Neural cell (in vitro differentiated cells): ENCODE measurements at regions not wholly inside any gene's neighbourhood (a gene's known extent, or its start where the extent isn't known, plus 50 kb on each side); places are given as distances from the start of the nearest gene placed in this dataset.
"Not testable (repeated sequence)": the region's sequence is repeated elsewhere in the genome, so short reads cannot be mapped to it uniquely, and the experiment has no call there.

Experiments used
- H2AFZ ChIP-seq: fragments of 200-600, 300-800 bp; sonication (generic), shearing (Covaris generic); 2 replicates; pipeline ENCODE4 v1.6.0; 2014; ENCODE audit warnings: low read depth, mild to moderate bottlenecking, antibody characterized with exemption, low read length, moderate library complexity
- H3F3A ChIP-seq: fragments of 200-600 bp; shearing (Covaris generic); 2 replicates; pipeline ENCODE4 v1.6.1; 2016; ENCODE audit warnings: mild to moderate bottlenecking, moderate library complexity, mixed read lengths, antibody characterized with exemption, low read length; ENCODE audit not compliant: insufficient read depth, poor library complexity, severe bottlenecking
- H3K27ac ChIP-seq: fragments of 200-600, 300-800 bp; sonication (generic), shearing (Covaris generic); 2 replicates; pipeline ENCODE4 v1.5.1; 2014; ENCODE audit warnings: mild to moderate bottlenecking, low read length, moderate library complexity
- H3K27me3 ChIP-seq: fragments of 300-800, 200-600 bp; sonication (generic), shearing (Covaris generic); 2 replicates; pipeline ENCODE4 v1.6.0; 2014; ENCODE audit warnings: mild to moderate bottlenecking, low read depth, low read length, moderate library complexity; ENCODE audit not compliant: insufficient read depth
- H3K36me3 ChIP-seq: fragments of 300-800, 200-600 bp; sonication (generic), shearing (Covaris generic); 2 replicates; pipeline ENCODE4 v1.5.1; 2014; ENCODE audit warnings: mild to moderate bottlenecking, antibody characterized with exemption, low read length, moderate library complexity; ENCODE audit not compliant: insufficient read depth
- H3K4me2 ChIP-seq: fragments of 300-800, 200-600 bp; sonication (generic), shearing (Covaris generic); 2 replicates; pipeline ENCODE4 v1.6.0; 2014; ENCODE audit warnings: mild to moderate bottlenecking, low read length
- H3K4me3 ChIP-seq: fragments of 300-800, 200-600 bp; sonication (generic), shearing (Covaris generic); 2 replicates; pipeline ENCODE4 v1.5.1; 2014; ENCODE audit warnings: mild to moderate bottlenecking, low read length, moderate library complexity
- H3K79me2 ChIP-seq: fragments of 200-600 bp; shearing (Covaris generic); replicated peaks from 2 replicates; pipeline ENCODE4 v1.6.0; 2014; ENCODE audit warnings: mild to moderate bottlenecking, low read length, moderate library complexity; ENCODE audit not compliant: insufficient read depth
- H3K9ac ChIP-seq: fragments of 300-800, 200-600 bp; sonication (generic), shearing (Covaris generic); 2 replicates; pipeline ENCODE4 v1.6.1; 2016; ENCODE audit warnings: mild to moderate bottlenecking, low read length, mixed read lengths
- H3K9me2 ChIP-seq: fragments of 200-600 bp; shearing (Covaris generic); 2 replicates; pipeline ENCODE4 v1.6.1; 2016; ENCODE audit warnings: mild to moderate bottlenecking, low read length, mixed read lengths; ENCODE audit not compliant: insufficient read depth
- H3K9me3 ChIP-seq: fragments of 200-600, 300-800 bp; sonication (generic), shearing (Covaris generic); 2 replicates; pipeline ENCODE4 v1.6.1; 2016; ENCODE audit warnings: mild to moderate bottlenecking, mixed run types, low read length, moderate library complexity, mixed read lengths
- H4K20me1 ChIP-seq: fragments of 200-600 bp; shearing (Covaris generic); 2 replicates; pipeline ENCODE4 v1.6.1; 2016; ENCODE audit warnings: mild to moderate bottlenecking, mixed run types; ENCODE audit not compliant: insufficient read depth
- EP300 ChIP-seq: fragments of 450-650 bp; conservative IDR thresholded peaks from 2 replicates; pipeline ENCODE4 v1.6.1; 2014; ENCODE audit warnings: antibody characterized with exemption, mild to moderate bottlenecking, moderate library complexity; ENCODE audit not compliant: poor library complexity, severe bottlenecking
- EZH2 ChIP-seq: fragments of 200-600, 300-800 bp; shearing (Covaris generic), sonication (generic); IDR thresholded peaks from 2 replicates; pipeline ENCODE4 v1.6.1; 2014; ENCODE audit warnings: antibody characterized with exemption, low read length, borderline replicate concordance, mild to moderate bottlenecking; ENCODE audit not compliant: insufficient read depth, poor library complexity, severe bottlenecking
- MXI1 ChIP-seq: fragments of 450-650 bp; conservative IDR thresholded peaks from 2 replicates; pipeline ENCODE4 v1.6.1; 2014; ENCODE audit warnings: antibody characterized with exemption, mild to moderate bottlenecking; ENCODE audit not compliant: poor library complexity, severe bottlenecking
- RAD21 ChIP-seq: fragments of 450-650 bp; conservative IDR thresholded peaks from 2 replicates; pipeline ENCODE4 v1.6.1; 2014; ENCODE audit warnings: antibody characterized with exemption, mild to moderate bottlenecking, moderate library complexity
- small RNA-seq, 3 experiments: library from RNA; depleted of rRNA; stranded (forward); fragments of <200 nt; gene quantifications; one replicate each; pipeline ENCODE3, GENCODE V24; 2012

DNA sequence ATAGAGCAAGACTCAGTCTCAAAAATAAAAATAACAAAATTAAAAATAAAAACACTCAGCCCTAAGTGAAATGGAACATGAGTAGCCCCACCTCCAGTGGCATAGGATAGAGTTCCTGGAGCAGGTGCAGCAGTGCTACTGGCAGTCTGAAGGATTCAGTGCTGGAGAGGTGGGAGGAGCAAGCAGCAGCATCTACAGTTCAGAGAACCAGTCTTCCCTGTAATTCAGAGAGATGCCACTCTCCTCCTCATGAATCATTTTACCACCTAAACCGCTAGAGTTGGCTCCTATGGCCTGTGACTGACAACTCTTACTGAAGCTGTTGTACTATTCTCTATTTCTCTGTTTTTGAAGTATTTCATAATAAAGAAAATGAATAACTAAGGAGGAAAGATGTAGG is 56.0 kb upstream of the SMURF2 start:
- Histone ChIP-seq H3K4me3 (no peak overlapping the region), H3K4me2 (no peak overlapping the region), H3K9ac (no peak overlapping the region), H3F3A (no peaks in the 10 kb centered on the region), H4K20me1 (no peaks in the 10 kb centered on the region), H3K9me3 (no peaks in the 10 kb centered on the region), H3K9me2 (no peaks in the 10 kb centered on the region), H3K79me2 (no peaks in the 10 kb centered on the region), H3K27me3 (no peaks in the 10 kb centered on the region), H2AFZ (no peak overlapping the region), H3K27ac (no peak overlapping the region), H3K36me3 (no peaks in the 10 kb centered on the region)
- no peak for TF ChIP-seq RAD21
- no peak for TF ChIP-seq EZH2
- TF ChIP-seq EP300: no peak
- no peak for TF ChIP-seq MXI1

- H3K4me3 ChIP-seq, H3K9me2 ChIP-seq, H4K20me1 ChIP-seq, H3K27ac ChIP-seq, H3K79me2 ChIP-seq, H3K4me2 ChIP-seq, H3K36me3 ChIP-seq, H3F3A ChIP-seq, H3K27me3 ChIP-seq, H2AFZ ChIP-seq, H3K9ac ChIP-seq, H3K9me3 ChIP-seq: not testable (repeated sequence)
Observed at GRCh38 chr17:64716496-64716895, 54.4 kb upstream of the SMURF2 start.

GRCh38 chr17:64713786-64714185 is 51.7 kb upstream of the SMURF2 start:
- H3K79me2 ChIP-seq, H3K27me3 ChIP-seq, H3K9ac ChIP-seq, H4K20me1 ChIP-seq, H3K36me3 ChIP-seq, H3K27ac ChIP-seq, H3K4me3 ChIP-seq, H3F3A ChIP-seq, H3K9me2 ChIP-seq, H2AFZ ChIP-seq, H3K4me2 ChIP-seq, H3K9me3 ChIP-seq: not testable (repeated sequence)

- not testable (repeated sequence) for H3K4me3 ChIP-seq, H3K4me2 ChIP-seq, H3K36me3 ChIP-seq, H3K9me3 ChIP-seq, H3K9me2 ChIP-seq, H3K79me2 ChIP-seq, H3K9ac ChIP-seq, H4K20me1 ChIP-seq, H2AFZ ChIP-seq, H3K27me3 ChIP-seq, H3K27ac ChIP-seq, H3F3A ChIP-seq
Observed at GRCh38 chr17:64712557-64713351, 50.6 kb upstream of the SMURF2 start.

Small RNAs in the stretch of these regions (small RNA-seq; reads per million reads assigned to genes)
- gene AC103810.3: 0 reads per million in 3 experiments
- gene BPTFP1: 0 reads per million in 3 experiments
- 0 reads per million in 3 experiments for gene MINOS1P2
- gene MIR6080: 0 reads per million in 3 experiments
